ENCODE measurements at regions not wholly inside any gene's neighbourhood (a gene's known extent, or its start where the extent isn't known, plus 50 kb on each side); places are given as distances from the start of the nearest gene placed in this dataset.
"Not testable (repeated sequence)": the region's sequence is repeated elsewhere in the genome, so short reads cannot be mapped to it uniquely, and the experiment has no call there.

- no peaks in the 10 kb centered on the region for H3K36me3 ChIP-seq
- H3K4me3 ChIP-seq, result no peak overlapping the region
- ATAC-seq, result no peak
- no peak for DNase-seq
- no peak overlapping the region for H3K27ac ChIP-seq
- TF ChIP-seq CTCF (IDR thresholded peaks at IDR 0.05), result no peak
- H3K9me3 ChIP-seq, result no peaks in the 10 kb centered on the region
- intact Hi-C loops (cut with DNase I), result no loop called here
- no peaks in the 10 kb centered on the region for H3K4me1 ChIP-seq
- H3K27me3 ChIP-seq (ENCODE audit: low read depth), result no peaks in the 10 kb centered on the region
These were observed 141.7 kb upstream of the SOD1 start for GRCh38 chr21:31517664-31518414.

- H3K4me3 ChIP-seq, result no peak overlapping the region
- intact Hi-C loops (cut with DNase I), result no loop called here
- H3K36me3 ChIP-seq, result no peaks in the 10 kb centered on the region
- H3K27ac ChIP-seq, result no peak overlapping the region
- ATAC-seq, result no peak
- no peak for DNase-seq
- H3K9me3 ChIP-seq, result no peaks in the 10 kb centered on the region
- no peaks in the 10 kb centered on the region for H3K4me1 ChIP-seq
- no peaks in the 10 kb centered on the region for H3K27me3 ChIP-seq (ENCODE audit: low read depth)
- no peak for TF ChIP-seq CTCF (IDR thresholded peaks at IDR 0.05)
These were observed 144.2 kb upstream of the SOD1 start for GRCh38 chr21:31515253-31515652.

- Histone ChIP-seq H3K27ac (no peak overlapping the region), H3K4me3 (no peak overlapping the region), H3K27me3 (ENCODE audit: low read depth) (no peaks in the 10 kb centered on the region), H3K4me1 (no peaks in the 10 kb centered on the region), H3K36me3 (no peaks in the 10 kb centered on the region), H3K9me3 (no peaks in the 10 kb centered on the region)
- ATAC-seq (no peak), DNase-seq (no peak)
- intact Hi-C loops (cut with DNase I), result no loop called here
- TF ChIP-seq CTCF (IDR thresholded peaks at IDR 0.05), result no peak
These were observed 144.9 kb upstream of the SOD1 start for GRCh38 chr21:31514598-31514997.

- H3K36me3 ChIP-seq; H3K9me3 ChIP-seq; H3K4me3 ChIP-seq; H3K27ac ChIP-seq; ATAC-seq; intact Hi-C loops (cut with DNase I); H3K4me1 ChIP-seq; DNase-seq; H3K27me3 ChIP-seq (ENCODE audit: low read depth): not testable (repeated sequence)
These were observed 146.0 kb upstream of the SOD1 start for GRCh38 chr21:31513541-31513940.

- H3K4me1 ChIP-seq; H3K4me3 ChIP-seq; H3K36me3 ChIP-seq; intact Hi-C loops (cut with DNase I); H3K27me3 ChIP-seq (ENCODE audit: low read depth); H3K27ac ChIP-seq; ATAC-seq; DNase-seq; H3K9me3 ChIP-seq: not testable (repeated sequence)
These were observed 147.5 kb upstream of the SOD1 start for GRCh38 chr21:31511999-31512398.

- no peaks in the 10 kb centered on the region for H3K36me3 ChIP-seq
- no peak overlapping the region for H3K4me3 ChIP-seq
- no peaks in the 10 kb centered on the region for H3K9me3 ChIP-seq
- no peak for TF ChIP-seq CTCF (IDR thresholded peaks at IDR 0.05)
- DNase-seq (no peak), ATAC-seq (no peak)
- H3K27ac ChIP-seq, result no peak overlapping the region
- no peaks in the 10 kb centered on the region for H3K27me3 ChIP-seq (ENCODE audit: low read depth)
- intact Hi-C loops (cut with DNase I), result no loop called here
- H3K4me1 ChIP-seq, result no peaks in the 10 kb centered on the region
These were observed 148.2 kb upstream of the SOD1 start for GRCh38 chr21:31511258-31511657.
